BE2C (cell line): ENCODE measurements at regions not wholly inside any gene's neighbourhood (a gene's known extent, or its start where the extent isn't known, plus 50 kb on each side); places are given as distances from the start of the nearest gene placed in this dataset.

Experiments used
- DNase-seq: peaks from one replicate; pipeline ENCODE4 v3.0.0-alpha.2; 2020
- H3K27me3 ChIP-seq: fragments of 250-450 bp; sonication (Bioruptor Pico); 2 replicates; pipeline ENCODE4 v1.5.1; 2020; ENCODE audit warnings: mild to moderate bottlenecking
- H3K36me3 ChIP-seq: fragments of 250-450 bp; sonication (Bioruptor Pico); 2 replicates; pipeline ENCODE4 v1.5.1; 2020; ENCODE audit warnings: mild to moderate bottlenecking
- H3K4me1 ChIP-seq: fragments of 250-450 bp; sonication (Bioruptor Pico); 2 replicates; pipeline ENCODE4 v1.5.1; 2020
- H3K4me3 ChIP-seq: 2 replicates; pipeline ENCODE4 v1.5.1; 2011; ENCODE audit warnings: low read depth, low read length
- H3K9me3 ChIP-seq: fragments of 250-450 bp; sonication (Bioruptor Pico); 2 replicates; pipeline ENCODE4 v1.5.1; 2020
- TF ChIP-seq, protein P1 (sequence below): IDR thresholded peaks from 2 replicates; pipeline ENCODE4 v1.5.1; 2012; ENCODE audit warnings: mild to moderate bottlenecking, low read depth, low read length

DNA sequence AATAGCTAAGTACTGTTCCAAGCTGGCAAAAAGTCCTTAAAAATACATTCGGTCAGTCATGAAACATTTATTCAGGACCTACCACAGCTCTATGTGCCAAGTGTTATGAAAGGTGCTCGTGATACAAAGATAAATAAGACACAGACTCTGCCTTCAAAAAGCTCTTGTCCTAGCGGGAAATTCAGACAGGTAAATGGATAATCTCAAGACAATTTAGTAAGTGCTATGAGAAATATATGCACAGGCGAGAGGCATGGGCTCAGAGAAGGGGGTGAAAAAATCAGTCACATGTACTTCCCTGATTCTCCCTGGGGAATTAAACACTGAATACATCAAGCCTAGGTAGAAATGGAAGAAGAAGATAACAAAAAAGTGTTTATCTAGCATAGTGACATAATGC, 49.8 kb upstream of the HEY2 start:
- H3K9me3 ChIP-seq: no peaks in the 10 kb centered on the region
- TF ChIP-seq, protein P1, sequence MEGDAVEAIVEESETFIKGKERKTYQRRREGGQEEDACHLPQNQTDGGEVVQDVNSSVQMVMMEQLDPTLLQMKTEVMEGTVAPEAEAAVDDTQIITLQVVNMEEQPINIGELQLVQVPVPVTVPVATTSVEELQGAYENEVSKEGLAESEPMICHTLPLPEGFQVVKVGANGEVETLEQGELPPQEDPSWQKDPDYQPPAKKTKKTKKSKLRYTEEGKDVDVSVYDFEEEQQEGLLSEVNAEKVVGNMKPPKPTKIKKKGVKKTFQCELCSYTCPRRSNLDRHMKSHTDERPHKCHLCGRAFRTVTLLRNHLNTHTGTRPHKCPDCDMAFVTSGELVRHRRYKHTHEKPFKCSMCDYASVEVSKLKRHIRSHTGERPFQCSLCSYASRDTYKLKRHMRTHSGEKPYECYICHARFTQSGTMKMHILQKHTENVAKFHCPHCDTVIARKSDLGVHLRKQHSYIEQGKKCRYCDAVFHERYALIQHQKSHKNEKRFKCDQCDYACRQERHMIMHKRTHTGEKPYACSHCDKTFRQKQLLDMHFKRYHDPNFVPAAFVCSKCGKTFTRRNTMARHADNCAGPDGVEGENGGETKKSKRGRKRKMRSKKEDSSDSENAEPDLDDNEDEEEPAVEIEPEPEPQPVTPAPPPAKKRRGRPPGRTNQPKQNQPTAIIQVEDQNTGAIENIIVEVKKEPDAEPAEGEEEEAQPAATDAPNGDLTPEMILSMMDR: no peak
- no peak for DNase-seq
- H3K4me1 ChIP-seq: no peaks in the 10 kb centered on the region
- no peak overlapping the region for H3K4me3 ChIP-seq
- no peaks in the 10 kb centered on the region for H3K36me3 ChIP-seq
- H3K27me3 ChIP-seq: no peaks in the 10 kb centered on the region; the same call in 1 of the 2 replicates
